CD14-positive monocyte (primary cell): ENCODE measurements at regions not wholly inside any gene's neighbourhood (a gene's known extent, or its start where the extent isn't known, plus 50 kb on each side); places are given as distances from the start of the nearest gene placed in this dataset.

Experiments used
- DNase-seq, 3 donors: peaks; one replicate each; pipeline ENCODE4 v3.0.0-alpha.2; 2011 to 2022
- H2AFZ ChIP-seq: 2 replicates; pipeline ENCODE4 v1.6.0; 2012; ENCODE audit warnings: mild to moderate bottlenecking, low read depth, low read length, inconsistent platforms; ENCODE audit not compliant: insufficient read depth, poor library complexity, severe bottlenecking
- H3K27ac ChIP-seq, 2 donors: 1 replicate in 1 of 2; 2 replicates in 1 of 2; pipeline ENCODE4 v1.5.1; 2012 to 2013; ENCODE audit warnings: low read length in 2 of 2, control low read depth in 1 of 2, inconsistent platforms in 1 of 2, low read depth in 1 of 2, mild to moderate bottlenecking in 1 of 2
- H3K27me3 ChIP-seq, 2 donors: one replicate each; pipeline versions ENCODE4 v1.6.0 to v1.6.1; 2011 to 2013; ENCODE audit warnings: low read length in 2 of 2; ENCODE audit not compliant: control insufficient read depth in 2 of 2, insufficient read depth in 2 of 2
- H3K36me3 ChIP-seq, 2 donors: replicated peaks in 1 of 2; 1 replicate in 1 of 2; 2 replicates in 1 of 2; pipeline versions ENCODE4 v1.5.1 to v1.6.1; 2012 to 2013; ENCODE audit warnings: low read length in 2 of 2, control low read depth in 1 of 2, inconsistent platforms in 1 of 2, mild to moderate bottlenecking in 1 of 2; ENCODE audit not compliant: insufficient read depth in 2 of 2, control insufficient read depth in 1 of 2
- H3K4me1 ChIP-seq, 2 donors: 1 replicate in 1 of 2; 2 replicates in 1 of 2; pipeline versions ENCODE4 v1.5.1 to v1.6.1; 2012 to 2013; ENCODE audit warnings: low read length in 2 of 2, control low read depth in 1 of 2, inconsistent platforms in 1 of 2, mild to moderate bottlenecking in 1 of 2, moderate library complexity in 1 of 2; ENCODE audit not compliant: insufficient read depth in 2 of 2, control insufficient read depth in 1 of 2
- H3K4me2 ChIP-seq: replicated peaks from 2 replicates; pipeline ENCODE3; 2012; ENCODE audit warnings: low read length, moderate library complexity, mild to moderate bottlenecking; ENCODE audit not compliant: poor library complexity, severe bottlenecking; ENCODE audit errors: extremely low read depth
- H3K4me3 ChIP-seq, 3 experiments: fragments of 200-600 bp in 1 of 3; sonication (generic) in 1 of 3; replicated peaks in 1 of 3; 1 replicate in 2 of 3; 2 replicates in 1 of 3; pipeline ENCODE4 v1.5.1; 2011 to 2013; ENCODE audit warnings: low read length in 3 of 3, mild to moderate bottlenecking in 3 of 3, control low read depth in 2 of 3, low read depth in 2 of 3, inconsistent platforms in 1 of 3, moderate library complexity in 1 of 3
- H3K79me2 ChIP-seq: 2 replicates; pipeline ENCODE4 v1.6.0; 2012; ENCODE audit warnings: mild to moderate bottlenecking, control low read depth, inconsistent platforms, low read length, moderate library complexity; ENCODE audit not compliant: insufficient read depth
- H3K9ac ChIP-seq: 2 replicates; pipeline ENCODE4 v1.6.0; 2017; ENCODE audit warnings: low read length, mild to moderate bottlenecking; ENCODE audit not compliant: insufficient read depth, poor library complexity, severe bottlenecking
- H3K9me3 ChIP-seq, 2 donors: replicated peaks in 1 of 2; 1 replicate in 1 of 2; 2 replicates in 1 of 2; pipeline versions ENCODE4 v1.5.1 to v1.6.1; 2012 to 2013; ENCODE audit warnings: low read length in 2 of 2, control low read depth in 1 of 2; ENCODE audit not compliant: control insufficient read depth in 1 of 2, insufficient read depth in 1 of 2
- H4K20me1 ChIP-seq: 2 replicates; pipeline ENCODE4 v1.6.0; 2012; ENCODE audit warnings: mild to moderate bottlenecking, low read length, control low read depth, moderate library complexity; ENCODE audit not compliant: insufficient read depth
- H3K27ac Mint-ChIP-seq, 7 donors: one replicate each; pipeline ENCODE4 v1.8.0; 2020; ENCODE audit warnings: mild to moderate bottlenecking in 7 of 7, mixed read lengths in 7 of 7, moderate library complexity in 6 of 7, inconsistent platforms in 2 of 7
- H3K27me3 Mint-ChIP-seq, 3 donors: one replicate each; pipeline ENCODE4 v1.8.0; 2021 to 2022; ENCODE audit warnings: low read depth in 3 of 3, mild to moderate bottlenecking in 3 of 3, mixed read lengths in 3 of 3, moderate library complexity in 3 of 3, inconsistent platforms in 1 of 3
- H3K36me3 Mint-ChIP-seq, 2 donors: one replicate each; pipeline ENCODE4 v1.8.0; 2020; ENCODE audit warnings: mixed read lengths in 2 of 2, inconsistent platforms in 1 of 2, mild to moderate bottlenecking in 1 of 2
- H3K4me1 Mint-ChIP-seq: one replicate; pipeline ENCODE4 v1.8.0; 2020; ENCODE audit warnings: mild to moderate bottlenecking, mixed read lengths
- H3K4me3 Mint-ChIP-seq, 2 donors: one replicate each; pipeline ENCODE4 v1.8.0; 2020; ENCODE audit warnings: mild to moderate bottlenecking in 2 of 2, mixed read lengths in 2 of 2, moderate library complexity in 1 of 2
- H3K9me3 Mint-ChIP-seq, 7 donors: one replicate each; pipeline ENCODE4 v1.8.0; 2020 to 2022; ENCODE audit warnings: mixed read lengths in 7 of 7, mild to moderate bottlenecking in 6 of 7, moderate library complexity in 6 of 7, inconsistent platforms in 2 of 7
- WGBS: methylation state at CpG from one replicate; pipeline ENCODE4 v1.1.5; 2013; ENCODE audit warnings: missing lambda C conversion rate; ENCODE audit not compliant: insufficient coverage; 5-methylcytosine and 5-hydroxymethylcytosine counted together
- intact Hi-C, 2 donors: fragments of 100-400 bp; cut with micrococcal nuclease; formaldehyde crosslinking; loops; one replicate each; pipeline versions ENCODE4 v1.15.0 to v1.15.1; 2023
- TF ChIP-seq, protein P1 (sequence below): fragments of 200-600 bp; IDR thresholded peaks from one replicate; pipeline ENCODE4 v1.8.0; 2022; ENCODE audit warnings: antibody characterized with exemption, mild to moderate bottlenecking

DNA sequence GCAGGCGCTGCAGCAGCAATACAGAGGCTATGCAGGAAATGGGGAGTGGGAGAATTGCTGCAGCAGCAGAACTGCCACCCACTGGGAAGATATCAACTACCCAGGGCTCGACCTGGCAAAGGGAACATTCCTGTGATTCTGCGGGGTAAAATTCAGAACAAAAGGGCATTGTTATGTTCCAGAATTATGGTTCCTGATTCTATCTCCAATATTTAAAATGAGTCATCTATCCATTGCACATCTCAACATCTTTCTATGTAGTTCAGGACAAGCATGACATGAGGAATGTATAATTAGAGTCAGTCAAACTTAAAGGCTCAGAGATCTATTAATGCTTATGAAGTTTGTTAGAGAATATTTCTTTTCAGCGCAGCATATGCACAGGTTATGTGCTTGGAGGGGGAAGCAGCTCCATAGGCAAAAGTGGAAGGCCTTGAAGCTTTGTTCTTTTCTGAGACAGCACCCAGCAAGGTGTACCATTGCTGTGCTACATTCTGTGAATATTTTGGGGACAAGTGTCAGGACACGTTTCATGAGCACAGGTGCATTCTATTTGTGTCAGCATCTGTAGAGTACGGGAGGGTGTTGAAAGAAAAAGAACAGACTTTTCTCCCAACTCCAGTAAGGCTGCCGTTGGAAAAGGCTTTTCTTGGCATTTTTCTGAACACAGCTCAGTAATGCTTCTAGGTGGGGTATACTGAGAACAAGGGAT, 395.6 kb upstream of the MPDZ start:
- Histone ChIP-seq H3K27me3 (no peaks in the 10 kb centered on the region), H3K9ac (no peak overlapping the region), H3K4me2 (no peak overlapping the region), H3K9me3 (peaks cover 0 to 5% of the 10 kb centered on the region in 2 donors), H3K36me3 (no peaks in the 10 kb centered on the region), H3K27ac (no peak overlapping the region), H2AFZ (no peak overlapping the region), H3K4me3 (no peak overlapping the region), H3K4me1 (no peaks in the 10 kb centered on the region), H3K79me2 (no peaks in the 10 kb centered on the region), H4K20me1 (no peaks in the 10 kb centered on the region)
- peaks cover 0 to 7% (median 5%) of the 10 kb centered on the region in 7 donors for H3K9me3 Mint-ChIP-seq
- no peaks in the 10 kb centered on the region for H3K4me1 Mint-ChIP-seq
- intact Hi-C loops, result no loop called here
- WGBS, result 55% methylated on average over 3 of the region's 7 CpGs
- H3K27me3 Mint-ChIP-seq, result peaks cover 0 to 1% (median 0%) of the 10 kb centered on the region in 3 donors
- no peak overlapping the region for H3K27ac Mint-ChIP-seq
- TF ChIP-seq, protein P1, sequence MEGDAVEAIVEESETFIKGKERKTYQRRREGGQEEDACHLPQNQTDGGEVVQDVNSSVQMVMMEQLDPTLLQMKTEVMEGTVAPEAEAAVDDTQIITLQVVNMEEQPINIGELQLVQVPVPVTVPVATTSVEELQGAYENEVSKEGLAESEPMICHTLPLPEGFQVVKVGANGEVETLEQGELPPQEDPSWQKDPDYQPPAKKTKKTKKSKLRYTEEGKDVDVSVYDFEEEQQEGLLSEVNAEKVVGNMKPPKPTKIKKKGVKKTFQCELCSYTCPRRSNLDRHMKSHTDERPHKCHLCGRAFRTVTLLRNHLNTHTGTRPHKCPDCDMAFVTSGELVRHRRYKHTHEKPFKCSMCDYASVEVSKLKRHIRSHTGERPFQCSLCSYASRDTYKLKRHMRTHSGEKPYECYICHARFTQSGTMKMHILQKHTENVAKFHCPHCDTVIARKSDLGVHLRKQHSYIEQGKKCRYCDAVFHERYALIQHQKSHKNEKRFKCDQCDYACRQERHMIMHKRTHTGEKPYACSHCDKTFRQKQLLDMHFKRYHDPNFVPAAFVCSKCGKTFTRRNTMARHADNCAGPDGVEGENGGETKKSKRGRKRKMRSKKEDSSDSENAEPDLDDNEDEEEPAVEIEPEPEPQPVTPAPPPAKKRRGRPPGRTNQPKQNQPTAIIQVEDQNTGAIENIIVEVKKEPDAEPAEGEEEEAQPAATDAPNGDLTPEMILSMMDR, result no peak
- H3K36me3 Mint-ChIP-seq, result no peaks in the 10 kb centered on the region
- no peak overlapping the region for H3K4me3 Mint-ChIP-seq
- DNase-seq, result no peak

DNA sequence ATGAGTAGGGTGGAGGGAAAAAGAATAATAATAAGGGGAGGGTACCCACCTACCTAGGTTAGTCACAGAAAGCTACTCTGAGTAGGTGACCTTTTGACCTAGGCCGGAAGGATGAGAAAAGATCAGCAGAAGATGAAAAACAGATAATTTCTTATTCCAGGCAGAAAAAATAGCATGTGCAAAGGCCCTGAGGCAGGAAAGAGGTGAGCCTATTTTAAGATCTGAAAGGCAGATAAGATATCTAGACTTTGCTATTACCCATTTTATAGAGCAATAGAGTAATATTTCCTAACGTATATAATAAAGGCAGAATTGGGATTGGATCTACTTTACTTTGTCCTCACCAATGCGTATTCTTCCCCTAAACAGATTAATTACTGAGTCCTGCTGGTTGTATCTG, 393.9 kb upstream of the MPDZ start:
- no peak overlapping the region for H3K4me3 ChIP-seq
- no peaks in the 10 kb centered on the region for H3K36me3 ChIP-seq
- H3K79me2 ChIP-seq, result no peaks in the 10 kb centered on the region
- no peak overlapping the region for H3K9ac ChIP-seq
- Mint-ChIP-seq H3K27me3 (peaks cover 0 to 1% (median 0%) of the 10 kb centered on the region in 3 donors), H3K27ac (no peak overlapping the region), H3K4me1 (no peaks in the 10 kb centered on the region), H3K36me3 (no peaks in the 10 kb centered on the region), H3K9me3 (peaks cover 0 to 6% (median 4%) of the 10 kb centered on the region in 7 donors), H3K4me3 (no peak overlapping the region)
- no peaks in the 10 kb centered on the region for H3K27me3 ChIP-seq
- H3K4me2 ChIP-seq, result no peak overlapping the region
- no CpG with 5 or more reads among the region's 3 CpGs for WGBS
- H4K20me1 ChIP-seq, result no peaks in the 10 kb centered on the region
- no peaks in the 10 kb centered on the region for H3K4me1 ChIP-seq
- TF ChIP-seq, protein P1, result no peak
- intact Hi-C loops, result no loop called here
- H3K9me3 ChIP-seq, result peaks cover 0 to 5% of the 10 kb centered on the region in 2 donors
- no peak for DNase-seq
- no peak overlapping the region for H3K27ac ChIP-seq
- no peak overlapping the region for H2AFZ ChIP-seq
